H1 (cell line): ENCODE measurements at regions not wholly inside any gene's neighbourhood (a gene's known extent, or its start where the extent isn't known, plus 50 kb on each side); places are given as distances from the start of the nearest gene placed in this dataset.
A peak's percentile ranks its signal among the peaks of the same experiment; 100 is the strongest.

Source experiments
- CTCF ChIA-PET: fragments of 300-600 bp; sonication (Branson Sonifier 250); formaldehyde crosslinking; loops from one replicate; lab custom pipeline; 2021; ENCODE audit not compliant: partially characterized antibody; lab: Charles Lee
- POLR2A ChIA-PET: fragments of 300-600 bp; sonication (Branson Sonifier 250); formaldehyde crosslinking; loops from one replicate; lab custom pipeline; 2021; ENCODE audit warnings: inconsistent platforms; ENCODE audit not compliant: partially characterized antibody; lab: Charles Lee
- DNase-seq, 2 experiments: peaks; one replicate each; pipeline versions ENCODE4 v3.0.0 to v3.0.0-alpha.2; 2010 to 2022; ENCODE audit warnings: low spot score in 2 of 2, low read depth in 1 of 2, mixed read lengths in 1 of 2
- FAIRE-seq: peaks from 2 replicates; lab custom pipeline; 2011; peaks lifted over from hg19 to GRCh38; lab: Jason Lieb, UNC
- H2AFZ ChIP-seq: 2 replicates; pipeline ENCODE4 v1.8.1; 2012; ENCODE audit warnings: low read length, inconsistent platforms
- H2AK5ac ChIP-seq: 2 replicates; pipeline ENCODE4 v1.6.1; 2013; ENCODE audit warnings: low read depth, low read length
- H2BK120ac ChIP-seq: replicated peaks from 2 replicates; pipeline ENCODE3; 2013; ENCODE audit warnings: low read depth, low read length, inconsistent platforms
- H2BK12ac ChIP-seq: 2 replicates; pipeline ENCODE4 v1.6.1; 2013; ENCODE audit warnings: low read depth, low read length
- H2BK15ac ChIP-seq: 2 replicates; pipeline ENCODE4 v1.6.1; 2013; ENCODE audit warnings: low read length
- H2BK20ac ChIP-seq: 2 replicates; pipeline ENCODE4 v1.6.1; 2013; ENCODE audit warnings: low read length
- H2BK5ac ChIP-seq: 2 replicates; pipeline ENCODE4 v1.6.1; 2013; ENCODE audit warnings: low read depth, low read length
- H3K14ac ChIP-seq: 2 replicates; pipeline ENCODE4 v1.6.1; 2013; ENCODE audit warnings: inconsistent platforms; ENCODE audit not compliant: insufficient read length
- H3K18ac ChIP-seq: 2 replicates; pipeline ENCODE4 v1.6.1; 2013; ENCODE audit warnings: low read length; ENCODE audit errors: extremely low read depth
- H3K23ac ChIP-seq: 2 replicates; pipeline ENCODE4 v1.6.1; 2013; ENCODE audit warnings: inconsistent platforms; ENCODE audit not compliant: insufficient read length
- H3K23me2 ChIP-seq: 2 replicates; pipeline ENCODE4 v1.6.1; 2013; ENCODE audit warnings: low read depth, low read length
- H3K27ac ChIP-seq: 2 replicates; pipeline ENCODE4 v1.6.1; 2011; ENCODE audit warnings: low read depth, low read length, inconsistent platforms
- H3K27me3 ChIP-seq, 4 experiments: replicated peaks in 1 of 4; 1 replicate in 1 of 4; 2 replicates in 3 of 4; pipeline versions ENCODE4 v1.6.1 to v1.8.1; 2011 to 2013; ENCODE audit warnings: low read length in 3 of 4, mild to moderate bottlenecking in 3 of 4, inconsistent platforms in 2 of 4, mixed read lengths in 2 of 4, moderate library complexity in 1 of 4; ENCODE audit not compliant: control insufficient read depth in 3 of 4, insufficient read depth in 3 of 4; ENCODE audit errors: extremely low read depth in 1 of 4
- H3K36me3 ChIP-seq, 4 experiments: 2 replicates each; pipeline versions ENCODE4 v1.6.1 to v1.8.1; 2011 to 2013; ENCODE audit warnings: mild to moderate bottlenecking in 4 of 4, low read length in 3 of 4, moderate library complexity in 2 of 4, control low read depth in 1 of 4, inconsistent platforms in 1 of 4; ENCODE audit not compliant: insufficient read depth in 4 of 4, control insufficient read depth in 2 of 4
- H3K4ac ChIP-seq: replicated peaks from 2 replicates; pipeline ENCODE3; 2013; ENCODE audit warnings: low read length, low read depth, mixed read lengths, inconsistent platforms; ENCODE audit not compliant: insufficient read length
- H3K4me1 ChIP-seq, 4 experiments: replicated peaks in 1 of 4; 1 replicate in 1 of 4; 2 replicates in 3 of 4; pipeline versions ENCODE4 v1.6.1 to v1.8.1; 2011 to 2013; ENCODE audit warnings: low read length in 3 of 4, inconsistent platforms in 2 of 4, mixed read lengths in 1 of 4; ENCODE audit not compliant: insufficient read depth in 4 of 4, control insufficient read depth in 3 of 4
- H3K4me2 ChIP-seq, 2 experiments: 2 replicates each; pipeline versions ENCODE4 v1.6.1 to v1.8.1; 2011 to 2013; ENCODE audit warnings: low read depth in 2 of 2, low read length in 2 of 2, control low read depth in 1 of 2, inconsistent platforms in 1 of 2, mild to moderate bottlenecking in 1 of 2; ENCODE audit not compliant: insufficient read depth in 1 of 2
- H3K4me3 ChIP-seq, 4 experiments: fragments of 200-600, 300-600 bp in 1 of 4; sonication (generic), shearing (Covaris generic), sonication (Bioruptor Twin) in 1 of 4; 2 replicates each; pipeline versions ENCODE4 v1.5.1 to v1.8.1; 2011 to 2016; ENCODE audit warnings: low read length in 4 of 4, low read depth in 3 of 4, control low read depth in 2 of 4, inconsistent platforms in 2 of 4, mild to moderate bottlenecking in 2 of 4, mixed read lengths in 1 of 4, moderate library complexity in 1 of 4; ENCODE audit not compliant: insufficient read depth in 2 of 4; ENCODE audit errors: extremely low read depth in 1 of 4
- H3K56ac ChIP-seq: replicated peaks from 2 replicates; pipeline ENCODE3; 2013; ENCODE audit warnings: low read depth, mild to moderate bottlenecking, mixed read lengths, low read length, inconsistent platforms; ENCODE audit not compliant: insufficient read length
- H3K79me1 ChIP-seq: 2 replicates; pipeline ENCODE4 v1.6.1; 2013; ENCODE audit warnings: low read depth, low read length, control low read depth
- H3K79me2 ChIP-seq, 2 experiments: 2 replicates each; pipeline versions ENCODE4 v1.6.1 to v1.8.1; 2012 to 2013; ENCODE audit warnings: low read length in 2 of 2, mild to moderate bottlenecking in 2 of 2, inconsistent platforms in 1 of 2; ENCODE audit not compliant: insufficient read depth in 2 of 2, control insufficient read depth in 1 of 2
- H3K9ac ChIP-seq, 4 experiments: replicated peaks in 1 of 4; 1 replicate in 1 of 4; 2 replicates in 3 of 4; pipeline versions ENCODE4 v1.6.1 to v1.8.1; 2011 to 2013; ENCODE audit warnings: low read depth in 3 of 4, low read length in 3 of 4, control low read depth in 2 of 4, mild to moderate bottlenecking in 2 of 4, moderate library complexity in 2 of 4, inconsistent platforms in 1 of 4; ENCODE audit errors: extremely low read depth in 1 of 4
- H3K9me3 ChIP-seq, 2 experiments: 2 replicates each; pipeline versions ENCODE4 v1.6.1 to v1.8.1; 2012 to 2013; ENCODE audit warnings: mild to moderate bottlenecking in 2 of 2, moderate library complexity in 2 of 2, control low read depth in 1 of 2, inconsistent platforms in 1 of 2, low read depth in 1 of 2, low read length in 1 of 2, mixed read lengths in 1 of 2; ENCODE audit not compliant: insufficient read depth in 2 of 2
- H4K20me1 ChIP-seq, 2 experiments: replicated peaks in 1 of 2; 2 replicates each; pipeline versions ENCODE3 to v1.8.1; 2011 to 2013; ENCODE audit warnings: inconsistent platforms in 2 of 2, low read length in 2 of 2, mild to moderate bottlenecking in 1 of 2; ENCODE audit not compliant: insufficient read depth in 2 of 2, control insufficient read depth in 1 of 2
- H4K5ac ChIP-seq: 2 replicates; pipeline ENCODE4 v1.6.1; 2013; ENCODE audit warnings: low read length, low read depth, mixed read lengths, inconsistent platforms; ENCODE audit not compliant: insufficient read length
- H4K8ac ChIP-seq: 2 replicates; pipeline ENCODE4 v1.8.0; 2013; ENCODE audit warnings: mild to moderate bottlenecking, moderate library complexity, low read length, inconsistent platforms; ENCODE audit not compliant: insufficient read depth; ENCODE audit errors: extremely low read depth
- H4K91ac ChIP-seq: replicated peaks from 2 replicates; pipeline ENCODE3; 2013; ENCODE audit warnings: low read length, mixed read lengths, inconsistent platforms; ENCODE audit not compliant: insufficient read length
- MAFK ChIP-seq: IDR thresholded peaks from 2 replicates; pipeline ENCODE4 v1.6.1; 2012; ENCODE audit warnings: low read depth, mild to moderate bottlenecking, improper control_type of control experiment, low read length
- NRF1 ChIP-seq: IDR thresholded peaks from 2 replicates; pipeline ENCODE4 v1.6.1; 2011; ENCODE audit warnings: mild to moderate bottlenecking, low read depth, low read length, improper control_type of control experiment
- WGBS, 2 experiments: shearing (Covaris generic) in 1 of 2; methylation state at CpG; one replicate each; pipeline versions ENCODE4 v1.1.6 to v1.1.7; 2013 to 2015; ENCODE audit warnings: low lambda C conversion rate in 2 of 2, mixed read lengths in 2 of 2, inconsistent platforms in 1 of 2, low coverage in 1 of 2, missing lambda C conversion rate in 1 of 2; ENCODE audit not compliant: insufficient replicate concordance in 2 of 2, insufficient coverage in 1 of 2, insufficient read length in 1 of 2; ENCODE audit errors: extremely low coverage in 1 of 2, missing lambda C conversion rate in 1 of 2; 5-methylcytosine and 5-hydroxymethylcytosine counted together

DNA sequence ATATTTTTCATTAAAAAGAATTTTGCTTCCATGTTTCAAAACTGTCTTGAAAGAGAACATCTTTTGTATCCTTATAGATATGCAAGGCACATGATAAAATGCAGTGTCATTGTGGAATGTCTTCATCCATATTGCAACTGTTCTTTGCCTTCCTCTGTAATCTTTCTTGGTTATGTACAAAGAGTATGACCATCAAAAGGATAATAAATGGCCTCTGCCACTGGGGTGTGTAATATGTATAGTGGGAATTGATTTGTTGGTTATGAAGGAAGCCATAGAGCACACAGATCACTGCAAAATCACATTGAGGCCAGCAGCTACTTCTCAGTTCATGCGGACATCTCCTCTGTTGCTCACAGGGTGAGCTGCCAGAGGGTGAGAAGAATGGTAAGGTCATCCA is 703.5 kb downstream of the TFAP2A start:
- Histone ChIP-seq H3K23ac (no peak overlapping the region), H3K23me2 (no peaks in the 10 kb centered on the region), H3K18ac (no peak overlapping the region), H2BK20ac (no peak overlapping the region; the same call in 1 of the 2 replicates), H4K91ac (peak overlapping the region; percentile 11), H3K4ac (no peak overlapping the region), H4K20me1 (no peaks in the 10 kb centered on the region), H3K36me3 (no peaks in the 10 kb centered on the region), H3K79me1 (no peaks in the 10 kb centered on the region), H3K79me2 (no peaks in the 10 kb centered on the region), H3K4me2 (no peak overlapping the region), H3K27ac (no peak overlapping the region), H3K4me3 (no peak overlapping the region), H3K9me3 (no peaks in the 10 kb centered on the region), H2AFZ (peak overlapping the region; percentile 89; the same call in 1 of the 2 replicates), H3K9ac (no peak overlapping the region), H4K5ac (peak overlapping the region; percentile 5), H3K14ac (no peak overlapping the region), H2BK15ac (no peak overlapping the region), H4K8ac (no peak overlapping the region), H3K56ac (no peak overlapping the region), H2AK5ac (no peak overlapping the region), H3K4me1 (peaks cover 2 to 5% (median 4%) of the 10 kb centered on the region in 4 experiments; a peak in 5 of 7 replicates), H3K27me3 (peaks cover 0 to 1% (median 0%) of the 10 kb centered on the region in 4 experiments; a peak in 1 of 7 replicates), H2BK120ac (no peak overlapping the region), H2BK5ac (no peak overlapping the region), H2BK12ac (no peak overlapping the region)
- WGBS, 2 experiments = 74% methylated on average over 1 of the region's 1 CpG; no CpG with 5 or more reads in 1 of the 2 experiments
- POLR2A ChIA-PET = no interaction called here
- FAIRE-seq = no peak
- TF ChIP-seq MAFK (peak; percentile 45; the same call in 1 of the 2 replicates), NRF1 (no peak)
- CTCF ChIA-PET = no interaction called here
- DNase-seq = no peak
